HG03175 (cell line): ENCODE measurements at regions not wholly inside any gene's neighbourhood (a gene's known extent, or its start where the extent isn't known, plus 50 kb on each side); places are given as distances from the start of the nearest gene placed in this dataset.

Experiments
- ATAC-seq: cut with Tn5 transposase; IDR thresholded peaks from one replicate; pipeline ENCODE4 v1.9.1; 2021; ENCODE audit warnings: mild to moderate bottlenecking, moderate library complexity; ENCODE audit not compliant: unreplicated experiment

DNA sequence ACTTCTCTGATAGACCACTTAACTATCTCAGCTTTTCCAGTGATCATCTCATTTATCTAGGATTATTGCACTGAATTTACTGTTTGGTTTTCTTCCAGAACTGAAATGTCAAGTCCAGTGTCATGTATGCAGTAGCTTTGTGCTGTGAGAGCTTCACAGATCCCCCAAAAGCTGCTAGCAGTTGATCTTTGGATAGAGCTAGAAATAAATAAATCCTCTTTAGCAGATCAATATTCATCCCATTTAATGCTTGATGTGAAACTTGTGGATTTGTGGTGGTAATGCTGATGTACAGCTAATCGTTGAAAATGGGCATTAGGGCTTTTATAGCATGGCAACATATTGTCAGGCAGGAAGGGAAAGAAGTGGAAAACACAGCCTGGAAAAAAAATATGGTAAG lies 509.6 kb upstream of the FAM241A start:
- no peak for ATAC-seq

DNA sequence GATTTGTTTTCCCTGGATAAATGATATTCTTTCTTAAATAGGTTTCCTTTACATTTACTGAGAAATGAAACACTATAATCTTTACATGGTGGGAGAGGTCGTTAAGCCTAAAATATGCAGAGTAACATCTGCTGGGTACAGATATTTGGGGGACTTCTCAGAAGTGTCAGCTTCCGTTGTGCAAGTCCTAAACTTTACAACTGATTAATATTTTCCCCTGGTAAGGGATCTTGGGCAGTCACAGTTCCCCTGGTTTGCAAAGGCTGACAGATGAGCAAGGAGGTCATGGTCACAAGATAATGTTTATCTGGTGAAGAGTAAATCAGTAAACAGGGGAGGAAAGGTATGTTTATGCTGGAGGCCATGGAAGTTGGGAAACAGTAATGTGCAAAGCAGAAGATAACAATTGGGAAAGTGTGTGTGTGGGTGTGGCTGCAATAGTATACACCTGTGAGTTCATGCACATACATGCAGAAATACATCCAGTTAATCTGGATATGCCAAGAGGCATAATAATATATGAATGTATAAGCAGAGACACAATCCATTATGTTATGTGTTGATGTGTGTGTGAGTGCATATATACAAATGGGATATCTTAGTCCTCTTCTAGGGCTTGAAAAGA lies 508.2 kb upstream of the FAM241A start:
- ATAC-seq = no peak

DNA sequence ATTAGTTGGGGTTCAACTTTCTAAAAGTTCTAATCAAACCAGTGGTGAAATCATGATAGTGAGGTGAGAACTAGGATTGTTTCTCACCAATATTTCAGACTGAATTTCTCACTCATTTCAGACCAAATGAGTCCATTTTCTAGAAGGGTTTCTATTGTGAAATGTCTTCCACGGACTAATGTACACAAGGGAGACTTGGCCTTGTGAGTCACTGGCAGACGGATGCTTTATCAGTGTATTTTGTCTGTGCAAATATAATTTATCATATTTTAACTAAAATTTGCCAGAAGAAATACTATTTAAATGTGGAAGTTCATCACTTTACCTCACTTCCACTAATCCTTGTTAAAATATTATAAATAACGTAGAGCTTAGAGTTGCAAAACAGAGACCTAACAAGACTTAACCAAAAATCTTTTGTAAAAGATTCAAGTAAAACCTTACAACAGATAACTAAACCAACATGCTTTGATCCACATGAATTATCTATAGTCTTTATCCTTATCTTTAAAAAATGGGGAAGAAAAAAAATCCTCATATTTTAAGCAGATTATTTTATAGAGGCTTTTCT lies 506.0 kb upstream of the FAM241A start:
- ATAC-seq = no peak

DNA sequence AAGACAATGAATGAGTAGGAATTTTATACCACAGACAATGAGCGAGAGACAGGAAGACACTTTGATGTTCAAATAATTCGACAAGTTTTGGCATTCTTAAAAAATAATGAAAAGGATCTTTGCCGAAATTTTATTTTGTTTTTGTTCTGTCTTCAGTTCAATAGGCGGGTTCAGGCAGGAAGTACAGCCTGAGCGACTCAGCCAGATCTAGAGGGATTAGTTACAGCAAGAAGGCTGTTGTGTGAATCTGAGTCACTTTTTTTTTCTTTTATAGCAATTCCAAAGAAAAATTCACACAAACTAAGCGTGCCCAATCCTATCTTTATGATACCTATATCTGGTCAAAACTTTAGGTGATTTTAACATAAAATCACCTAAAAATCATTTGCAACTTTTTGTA lies 505.4 kb upstream of the FAM241A start:
- no peak for ATAC-seq

DNA sequence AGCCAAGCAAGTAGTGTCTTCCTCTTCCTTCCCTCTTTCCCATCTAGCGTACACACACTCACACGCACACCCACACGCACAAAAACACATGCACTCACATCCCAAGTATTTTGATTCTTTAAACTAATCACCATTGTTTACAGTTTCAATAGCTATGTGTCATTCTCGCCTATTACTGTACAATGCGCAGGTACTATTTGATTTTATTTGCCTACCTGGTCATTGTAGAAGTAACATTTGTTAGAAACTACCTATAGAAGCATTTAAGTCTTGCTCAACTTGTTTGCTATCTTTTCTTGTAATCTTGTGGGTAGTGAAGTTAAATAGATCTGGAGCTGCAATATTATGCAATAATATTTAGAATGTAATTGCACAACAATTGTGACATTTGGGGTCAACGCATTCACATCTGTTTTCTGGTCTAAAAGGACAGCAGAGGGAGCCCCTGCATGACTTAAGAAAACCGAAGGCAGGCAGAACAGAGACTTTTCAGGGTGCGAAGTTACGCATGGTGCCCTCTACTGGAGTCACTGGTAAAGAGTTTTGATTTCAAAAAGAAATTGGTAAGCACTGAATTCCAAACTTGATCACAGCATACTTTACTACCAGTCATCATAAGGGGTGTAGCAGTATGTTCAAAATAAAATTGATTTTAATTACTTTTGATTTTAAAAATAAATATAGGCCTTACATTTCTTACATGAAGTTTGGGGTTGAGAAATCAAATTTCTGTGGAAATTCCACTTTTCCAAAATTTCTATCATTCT lies 503.3 kb upstream of the FAM241A start:
- peak; percentile 97 for ATAC-seq

DNA sequence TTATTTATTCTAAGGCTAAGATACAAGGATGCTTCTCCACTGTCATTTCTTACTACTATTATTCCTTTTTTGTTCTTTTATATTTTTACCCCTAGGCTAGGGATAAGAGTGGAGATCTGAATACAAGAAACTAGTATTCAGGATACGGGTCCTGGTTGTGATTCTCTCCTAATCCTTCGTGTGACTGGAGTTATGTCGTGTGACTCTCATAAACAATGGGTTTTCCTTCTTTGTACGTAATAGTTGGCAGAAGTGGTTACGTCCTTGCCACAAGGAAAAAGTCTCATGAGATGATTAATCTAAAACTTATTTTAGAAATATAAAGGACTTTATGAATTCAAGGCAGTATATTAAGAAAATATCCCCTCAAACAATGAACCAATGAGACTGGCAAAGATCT lies 497.2 kb upstream of the FAM241A start:
- ATAC-seq = no peak

DNA sequence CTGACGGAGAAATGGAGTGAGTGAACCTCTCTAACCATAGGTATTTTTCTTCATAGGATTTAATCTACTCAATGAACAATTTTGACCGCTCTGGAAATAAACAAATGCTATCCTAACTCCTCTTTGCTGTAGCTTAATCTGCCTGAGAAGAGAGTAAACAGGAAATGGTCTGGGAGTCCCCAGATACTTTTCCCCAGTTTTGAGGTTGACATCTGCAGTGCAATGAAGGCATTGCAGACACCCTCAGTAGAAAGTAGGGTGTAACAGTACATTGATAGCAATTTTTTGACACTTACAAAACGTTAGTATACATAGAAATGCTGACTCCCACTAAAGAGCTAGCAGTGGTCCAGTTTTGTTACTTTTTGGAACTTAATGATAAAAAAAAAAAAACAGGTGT lies 495.9 kb upstream of the FAM241A start:
- ATAC-seq = no peak

DNA sequence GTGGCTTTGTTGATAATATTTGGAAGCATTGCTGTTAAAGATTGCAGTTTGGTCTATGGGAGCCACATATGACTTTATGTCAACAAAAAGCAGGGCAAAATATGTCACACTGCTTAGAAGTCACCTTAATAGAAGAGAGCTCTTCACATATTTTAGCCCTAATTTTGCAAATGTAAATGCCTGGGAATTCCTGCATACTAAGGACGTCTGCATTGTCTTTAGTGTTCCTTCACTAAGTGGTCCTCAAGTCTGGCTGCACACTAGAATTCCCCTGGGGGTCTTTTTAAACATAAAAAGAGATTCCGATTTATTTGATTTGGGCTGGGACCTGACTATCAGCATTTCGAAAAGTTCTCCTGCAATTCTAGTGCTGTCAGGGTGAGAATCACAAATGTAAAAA lies 495.1 kb upstream of the FAM241A start:
- no peak for ATAC-seq

DNA sequence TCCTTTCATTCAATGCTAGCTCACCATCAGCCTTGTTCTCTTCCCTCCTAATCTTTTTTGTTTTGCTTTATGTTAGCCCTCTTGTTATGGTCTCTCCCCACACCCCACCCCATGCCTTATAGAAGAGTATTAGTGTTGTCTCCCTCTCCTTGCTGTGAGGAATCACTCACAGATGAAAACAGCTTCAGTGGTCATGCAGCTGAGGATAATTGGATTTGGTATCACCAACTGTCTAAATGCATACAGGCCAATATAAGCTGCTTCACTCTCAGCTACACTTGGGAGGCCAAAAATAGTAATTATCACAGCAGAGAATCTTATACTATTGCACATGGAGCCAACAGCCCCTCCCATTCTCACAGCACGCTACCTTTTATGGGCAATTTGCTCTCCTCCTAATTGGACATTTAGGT lies 494.6 kb upstream of the FAM241A start:
- ATAC-seq = no peak

DNA sequence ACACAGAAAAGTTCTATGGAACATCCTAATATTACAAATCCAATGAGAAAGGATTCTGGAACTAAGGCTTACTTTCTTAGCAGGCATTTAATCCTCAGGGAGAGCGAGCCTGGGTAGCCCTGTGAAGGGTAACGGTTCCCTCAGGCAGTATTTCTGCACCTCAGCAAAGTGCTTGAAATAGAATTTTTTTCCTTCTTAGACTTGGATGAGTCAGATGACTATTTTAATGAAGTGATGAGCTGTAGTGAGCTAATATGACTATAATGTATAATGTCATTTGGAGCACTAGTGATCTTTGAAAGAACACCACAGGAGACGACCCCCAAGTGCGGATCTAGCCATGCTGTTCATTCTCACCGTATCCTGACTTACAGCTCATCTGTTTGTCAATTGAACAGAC lies 493.0 kb upstream of the FAM241A start:
- no peak for ATAC-seq

DNA sequence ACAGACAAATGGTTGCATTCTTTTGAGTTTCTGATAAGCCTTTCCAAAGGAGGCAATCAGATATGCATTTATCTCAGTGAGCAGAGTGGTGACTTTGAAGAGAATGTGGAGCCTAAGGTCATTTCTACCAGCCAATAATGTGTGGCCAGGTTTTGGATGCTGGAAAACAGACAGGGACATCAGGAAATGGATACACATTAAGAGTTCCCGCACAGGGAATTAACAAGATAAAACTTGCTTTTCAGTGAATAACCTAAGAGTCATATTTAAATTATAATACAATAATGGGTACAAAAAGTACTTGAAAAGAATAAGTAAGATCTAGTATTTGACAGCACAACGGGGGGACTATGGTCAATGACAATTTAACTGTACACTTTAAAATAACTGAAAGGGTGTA lies 492.3 kb upstream of the FAM241A start:
- ATAC-seq = no peak

DNA sequence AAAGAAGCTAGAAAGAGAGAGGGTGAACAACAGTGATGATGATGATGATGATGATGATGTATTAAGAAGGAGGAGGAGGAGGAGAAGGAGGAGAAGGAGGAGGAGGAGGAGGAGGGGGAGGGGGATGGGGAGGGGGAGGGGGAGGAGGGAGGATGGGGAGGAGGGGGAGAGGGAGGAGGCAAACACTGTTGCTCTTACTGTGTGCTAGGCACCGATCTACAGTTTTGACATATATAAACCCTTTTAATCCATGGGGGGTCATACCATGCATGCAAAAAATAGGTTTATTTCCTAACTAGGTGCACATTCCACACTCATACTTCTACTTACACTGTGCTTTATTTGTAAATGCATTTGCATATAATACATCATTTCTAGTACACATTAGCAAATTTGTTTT lies 482.8 kb upstream of the FAM241A start:
- no peak for ATAC-seq

DNA sequence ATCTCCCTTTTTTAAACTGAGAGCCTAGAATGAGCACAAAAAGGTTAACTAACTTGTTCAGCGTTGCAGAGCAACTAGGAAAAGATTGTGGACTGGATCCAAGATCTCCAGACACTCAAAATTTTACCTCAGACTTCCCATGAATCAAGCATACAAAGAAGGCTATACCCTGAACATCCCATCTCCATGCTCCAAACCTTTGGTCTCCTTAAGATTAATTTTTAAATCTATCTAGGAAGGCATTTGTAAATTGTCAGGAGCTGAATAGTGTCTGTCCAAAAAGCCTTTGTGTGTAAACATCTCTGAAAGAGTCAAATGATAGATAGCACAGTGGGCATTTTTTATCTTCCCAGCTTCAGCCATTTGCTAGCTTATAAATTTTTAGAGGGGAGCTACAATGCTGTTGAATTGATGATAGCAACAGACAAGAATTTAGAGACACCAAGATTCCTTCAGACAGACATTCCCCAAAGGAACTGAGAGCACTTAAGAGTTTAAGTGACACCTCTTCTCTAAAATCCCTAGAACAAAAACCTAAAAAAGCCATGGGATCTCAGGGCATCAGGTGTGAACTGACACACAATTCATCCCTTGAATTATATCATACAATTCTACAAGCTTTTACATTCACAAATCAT lies 480.8 kb upstream of the FAM241A start:
- ATAC-seq = no peak

DNA sequence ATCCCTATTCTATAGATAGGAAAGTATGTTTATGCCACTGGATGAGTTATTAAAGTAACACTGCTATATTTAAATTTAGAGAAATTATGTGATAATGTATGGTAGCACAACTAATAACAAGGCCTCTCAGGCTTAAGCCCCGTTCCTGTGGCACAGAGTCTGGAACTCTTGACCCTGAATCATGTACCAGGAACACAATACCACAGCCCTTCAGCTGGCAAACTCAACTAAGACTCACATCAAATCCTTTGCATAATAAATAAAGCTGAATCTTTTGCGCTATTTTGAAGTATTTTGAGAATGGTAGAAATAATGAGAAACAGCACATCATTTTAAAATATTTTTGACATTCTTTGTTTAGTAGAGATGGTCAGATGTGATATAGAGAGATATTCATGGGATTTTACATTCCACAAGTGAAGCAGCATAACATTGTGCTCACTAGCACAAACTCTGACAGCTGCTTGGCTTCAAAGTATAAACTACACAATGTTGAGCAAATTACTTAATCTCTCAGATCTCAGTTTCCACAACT lies 478.4 kb upstream of the FAM241A start:
- no peak for ATAC-seq

DNA sequence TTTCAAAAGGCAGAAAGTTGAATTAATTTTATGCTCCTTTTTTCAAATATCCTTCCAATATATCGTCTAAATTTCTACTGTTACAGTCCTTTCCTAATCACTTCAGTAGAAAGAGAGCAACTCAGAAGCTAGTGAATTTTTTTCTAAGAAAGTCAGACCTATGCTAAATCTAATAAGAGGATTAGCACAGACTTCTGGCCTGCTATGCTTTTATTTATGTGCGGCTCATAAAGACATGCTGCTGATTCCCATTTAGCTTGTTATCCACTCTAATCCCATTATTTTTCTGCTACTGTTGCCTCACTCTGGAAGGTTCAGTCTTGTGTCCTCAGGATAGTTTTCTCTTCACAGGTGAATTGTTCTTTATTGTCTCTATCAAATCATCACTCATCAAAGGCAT lies 473.5 kb upstream of the FAM241A start:
- no peak for ATAC-seq

DNA sequence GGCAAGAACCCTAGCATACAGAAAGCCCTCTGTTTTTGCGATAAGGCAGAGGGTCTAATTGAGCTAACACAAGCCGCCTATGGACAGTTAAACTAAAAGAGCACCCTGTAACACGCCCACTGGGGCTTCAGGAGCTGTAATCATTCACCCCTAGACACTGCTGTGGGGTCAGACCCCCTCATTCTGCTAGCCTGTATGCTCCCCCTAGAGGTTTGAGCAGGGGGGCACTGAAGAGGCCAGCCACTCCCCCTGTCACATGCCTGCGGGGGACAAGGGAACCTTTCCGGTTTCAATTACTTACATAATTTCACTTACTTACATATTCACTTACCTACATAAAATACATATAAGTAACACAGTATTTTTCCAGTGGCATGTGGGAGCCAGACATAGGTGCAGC lies 469.5 kb upstream of the FAM241A start:
- no peak for ATAC-seq

DNA sequence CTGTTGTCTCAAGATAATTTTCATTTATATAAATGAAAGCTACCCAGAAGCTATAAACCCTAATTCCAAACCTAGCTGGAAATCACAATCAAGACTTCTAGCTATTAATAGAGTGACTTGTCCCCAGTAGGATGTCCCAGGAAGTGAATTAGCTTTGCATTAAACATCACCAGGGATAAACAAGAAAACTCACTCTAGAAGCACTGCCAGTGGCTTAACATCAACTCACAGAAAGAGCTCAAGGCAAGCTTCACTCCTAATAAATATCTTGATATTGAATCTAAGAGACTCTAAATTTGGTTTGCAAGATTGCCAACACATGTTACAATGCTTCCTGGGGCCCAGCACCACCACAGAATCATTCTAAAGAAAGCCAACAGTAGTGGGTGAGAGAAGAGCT lies 468.7 kb upstream of the FAM241A start:
- no peak for ATAC-seq

DNA sequence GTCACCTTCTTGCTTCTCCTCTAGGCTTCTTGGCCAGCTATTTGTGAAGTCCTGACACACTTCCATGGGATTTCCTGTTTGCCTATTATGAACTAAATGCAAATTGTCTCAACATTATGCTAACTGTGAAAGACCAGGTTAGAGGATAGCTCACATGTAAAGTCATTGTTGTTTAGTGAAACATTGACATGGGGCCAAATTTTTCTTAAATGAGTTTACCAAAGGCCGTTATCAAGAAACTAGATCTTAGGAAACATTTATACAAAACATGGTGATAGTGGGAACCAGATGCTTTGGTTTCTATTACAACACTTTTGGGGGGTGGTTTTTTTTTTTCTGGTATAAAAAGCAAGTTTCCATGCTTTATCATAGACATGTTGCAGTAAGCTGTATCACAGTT lies 466.8 kb upstream of the FAM241A start:
- ATAC-seq = no peak

DNA sequence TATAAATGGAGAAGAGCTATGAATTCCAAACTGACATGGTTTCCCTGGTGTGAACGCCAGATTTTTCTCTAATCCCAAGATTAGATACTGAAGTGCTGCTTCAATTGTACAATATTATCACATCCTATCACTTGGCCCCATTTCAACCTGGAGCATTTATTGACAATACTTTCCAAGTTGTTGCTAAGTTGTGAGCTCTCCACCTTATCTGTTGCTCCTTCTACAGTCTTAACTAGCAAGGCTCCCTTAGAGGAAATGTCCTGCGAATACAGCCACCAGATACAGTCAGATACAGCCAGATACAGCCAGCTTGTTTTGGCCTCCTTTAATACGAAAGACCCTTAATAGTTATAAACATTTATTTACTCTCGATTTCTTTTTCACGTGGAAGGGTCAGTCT lies 466.3 kb upstream of the FAM241A start:
- ATAC-seq = no peak

DNA sequence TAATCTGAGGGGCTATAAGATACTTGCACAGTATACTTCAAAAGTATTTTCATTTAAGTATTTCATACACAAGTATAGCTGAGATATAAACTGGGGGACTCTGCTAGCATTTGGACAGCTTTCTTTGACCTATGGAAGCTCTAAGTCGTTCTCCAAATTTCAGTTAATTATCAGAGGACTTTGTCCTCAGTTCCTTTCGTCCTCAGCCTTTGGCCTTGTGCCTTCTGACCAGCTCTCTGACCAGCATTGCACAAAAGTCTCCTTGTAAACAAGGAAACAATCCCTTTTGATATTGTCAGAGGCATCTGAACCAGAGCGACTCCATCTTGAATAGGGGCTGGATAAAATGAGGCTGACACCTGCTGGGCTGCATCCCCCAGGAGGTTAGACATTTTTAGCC lies 464.0 kb upstream of the FAM241A start:
- no peak for ATAC-seq

DNA sequence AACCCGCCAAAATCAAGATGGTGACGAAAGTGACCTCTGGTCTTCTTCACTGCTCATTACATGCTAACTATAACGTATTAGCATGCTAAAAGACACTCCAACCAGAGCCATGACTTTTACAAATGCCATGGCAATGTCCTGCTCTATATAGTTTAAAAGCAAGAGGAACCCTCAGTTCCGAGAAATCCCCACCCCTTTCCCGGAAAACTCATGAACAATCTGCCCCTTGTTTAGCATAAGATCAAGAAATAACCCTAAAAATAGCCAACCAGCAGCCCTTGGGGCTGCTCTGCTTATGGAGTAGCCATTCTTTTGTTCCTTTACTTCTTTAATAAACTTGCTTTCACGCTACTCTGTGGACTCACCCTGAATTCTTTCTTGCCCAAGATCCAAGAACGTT lies 463.5 kb upstream of the FAM241A start:
- ATAC-seq = no peak

DNA sequence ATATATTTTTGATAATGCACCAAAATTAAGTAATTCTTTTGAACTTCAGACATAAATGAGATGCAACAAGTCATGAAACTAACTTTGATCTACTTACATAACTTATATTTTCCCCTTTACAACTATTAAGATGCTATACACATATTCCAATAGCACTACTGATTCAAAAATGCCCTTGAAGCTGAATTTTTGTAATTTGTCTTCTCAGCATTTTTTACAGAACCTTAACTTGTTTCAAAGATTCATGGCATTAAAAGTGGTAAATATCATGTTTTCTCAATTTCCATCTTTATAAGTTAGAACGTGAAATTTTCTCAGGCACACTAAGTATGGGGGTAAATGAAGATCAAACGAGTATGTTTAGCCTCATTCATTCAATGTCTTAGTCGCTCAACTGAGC lies 460.0 kb upstream of the FAM241A start:
- no peak for ATAC-seq
